ENCODE measurements at regions not wholly inside any gene's neighbourhood (a gene's known extent, or its start where the extent isn't known, plus 50 kb on each side); places are given as distances from the start of the nearest gene placed in this dataset.

- Histone ChIP-seq H3K4me3 (ENCODE audit: insufficient read depth, low read length, poor library complexity, severe bottlenecking) (no peak overlapping the region), H3K27me3 (ENCODE audit: low read length) (no peaks in the 10 kb centered on the region), H3K27ac (ENCODE audit: low read depth, low read length) (no peak overlapping the region), H3F3A (ENCODE audit: insufficient read depth) (no peaks in the 10 kb centered on the region), H3K9ac (ENCODE audit: low read length) (no peak overlapping the region), H3K36me3 (ENCODE audit: low read length) (no peaks in the 10 kb centered on the region), H3K9me3 (ENCODE audit: insufficient read depth, low read length) (peaks cover 10% of the 10 kb centered on the region; the same call in 1 of the 2 replicates), H4K20me1 (ENCODE audit: low read depth, low read length) (no peaks in the 10 kb centered on the region), H3K4me2 (ENCODE audit: low read depth, low read length, poor library complexity, severe bottlenecking) (no peak overlapping the region), H3K79me2 (ENCODE audit: insufficient read depth, low read length) (no peaks in the 10 kb centered on the region), H3K9me2 (replicated peaks; ENCODE audit: insufficient read depth, low read length) (no peaks in the 10 kb centered on the region), H2AFZ (ENCODE audit: low read depth, low read length, severe bottlenecking) (no peak overlapping the region)
- TF ChIP-seq CTCF (IDR thresholded peaks at IDR 0.05; ENCODE audit: insufficient read depth, low read length, poor library complexity, severe bottlenecking) (no peak), EZH2phosphoT487 (conservative IDR thresholded peaks at IDR 0.05; ENCODE audit: low read length) (no peak)
Measured at GRCh38 chr10:94149702-94150101, 156.0 kb downstream of the PLCE1 start.

GRCh38 chr10:94150541-94151184 lies 156.9 kb downstream of the PLCE1 start:
- no peaks in the 10 kb centered on the region for H3K79me2 ChIP-seq (ENCODE audit: insufficient read depth, low read length)
- H3K36me3 ChIP-seq (ENCODE audit: low read length): no peaks in the 10 kb centered on the region
- no peaks in the 10 kb centered on the region for H3K27me3 ChIP-seq (ENCODE audit: low read length)
- H3K27ac ChIP-seq (ENCODE audit: low read depth, low read length): no peak overlapping the region
- peaks cover 10% of the 10 kb centered on the region; the same call in 1 of the 2 replicates for H3K9me3 ChIP-seq (ENCODE audit: insufficient read depth, low read length)
- H3K4me3 ChIP-seq (ENCODE audit: insufficient read depth, low read length, poor library complexity, severe bottlenecking): no peak overlapping the region
- no peak overlapping the region for H3K4me2 ChIP-seq (ENCODE audit: low read depth, low read length, poor library complexity, severe bottlenecking)
- no peaks in the 10 kb centered on the region for H4K20me1 ChIP-seq (ENCODE audit: low read depth, low read length)
- H3K9me2 ChIP-seq (replicated peaks; ENCODE audit: insufficient read depth, low read length): no peaks in the 10 kb centered on the region
- TF ChIP-seq EZH2phosphoT487 (conservative IDR thresholded peaks at IDR 0.05; ENCODE audit: low read length): no peak
- no peak for TF ChIP-seq CTCF (IDR thresholded peaks at IDR 0.05; ENCODE audit: insufficient read depth, low read length, poor library complexity, severe bottlenecking)
- no peak overlapping the region for H3K9ac ChIP-seq (ENCODE audit: low read length)
- H2AFZ ChIP-seq (ENCODE audit: low read depth, low read length, severe bottlenecking): no peak overlapping the region
- no peaks in the 10 kb centered on the region for H3F3A ChIP-seq (ENCODE audit: insufficient read depth)

GRCh38 chr10:94155722-94156271 lies 162.1 kb downstream of the PLCE1 start:
- H3K9me3 ChIP-seq (ENCODE audit: insufficient read depth, low read length): no peaks in the 10 kb centered on the region
- TF ChIP-seq CTCF (IDR thresholded peaks at IDR 0.05; ENCODE audit: insufficient read depth, low read length, poor library complexity, severe bottlenecking): no peak
- no peak for TF ChIP-seq EZH2phosphoT487 (conservative IDR thresholded peaks at IDR 0.05; ENCODE audit: low read length)
- H3K36me3 ChIP-seq (ENCODE audit: low read length): no peaks in the 10 kb centered on the region
- no peaks in the 10 kb centered on the region for H4K20me1 ChIP-seq (ENCODE audit: low read depth, low read length)
- H2AFZ ChIP-seq (ENCODE audit: low read depth, low read length, severe bottlenecking): no peak overlapping the region
- H3K4me2 ChIP-seq (ENCODE audit: low read depth, low read length, poor library complexity, severe bottlenecking): no peak overlapping the region
- H3K4me3 ChIP-seq (ENCODE audit: insufficient read depth, low read length, poor library complexity, severe bottlenecking): no peak overlapping the region
- H3K9ac ChIP-seq (ENCODE audit: low read length): no peak overlapping the region
- H3K9me2 ChIP-seq (replicated peaks; ENCODE audit: insufficient read depth, low read length): no peaks in the 10 kb centered on the region
- H3F3A ChIP-seq (ENCODE audit: insufficient read depth): no peaks in the 10 kb centered on the region
- no peaks in the 10 kb centered on the region for H3K27me3 ChIP-seq (ENCODE audit: low read length)
- H3K79me2 ChIP-seq (ENCODE audit: insufficient read depth, low read length): no peaks in the 10 kb centered on the region
- H3K27ac ChIP-seq (ENCODE audit: low read depth, low read length): no peak overlapping the region
